Neutrophil (primary cell): ENCODE measurements at regions not wholly inside any gene's neighbourhood (a gene's known extent, or its start where the extent isn't known, plus 50 kb on each side); places are given as distances from the start of the nearest gene placed in this dataset.

Experiments used
- H3K27ac ChIP-seq: fragments of 200-600 bp; sonication (generic); 2 replicates; pipeline ENCODE4 v1.5.1; 2016; ENCODE audit warnings: mild to moderate bottlenecking, moderate library complexity
- H3K27me3 ChIP-seq: fragments of 200-600 bp; sonication (generic); 2 replicates; pipeline ENCODE4 v1.6.0; 2016; ENCODE audit warnings: mild to moderate bottlenecking
- H3K36me3 ChIP-seq: fragments of 200-600 bp; sonication (generic); 2 replicates; pipeline ENCODE4 v1.5.1; 2017
- H3K4me1 ChIP-seq, 2 experiments: fragments of 200-600 bp in 1 of 2; sonication (generic) in 1 of 2; 1 replicate in 1 of 2; 2 replicates in 1 of 2; pipeline versions ENCODE4 v1.5.1 to v1.6.1; 2013 to 2016; ENCODE audit warnings: low read depth in 1 of 2, low read length in 1 of 2, mild to moderate bottlenecking in 1 of 2, moderate library complexity in 1 of 2; ENCODE audit not compliant: control insufficient read depth in 1 of 2, insufficient read depth in 1 of 2
- H3K4me3 ChIP-seq, 2 experiments: fragments of 200-600 bp in 1 of 2; sonication (generic) in 1 of 2; 1 replicate in 1 of 2; 2 replicates in 1 of 2; pipeline ENCODE4 v1.5.1; 2013 to 2016; ENCODE audit warnings: low read depth in 1 of 2, low read length in 1 of 2, mild to moderate bottlenecking in 1 of 2, moderate library complexity in 1 of 2
- H3K9me3 ChIP-seq: fragments of 200-600 bp; sonication (generic); 2 replicates; pipeline ENCODE4 v1.5.1; 2016
- CTCF ChIP-seq: fragments of 200-600 bp; sonication (generic); IDR thresholded peaks from 2 replicates; pipeline ENCODE4 v1.5.1; 2016; ENCODE audit warnings: antibody characterized with exemption

- Histone ChIP-seq H3K9me3 (no peaks in the 10 kb centered on the region), H3K27me3 (no peaks in the 10 kb centered on the region), H3K4me3 (no peak overlapping the region), H3K36me3 (no peaks in the 10 kb centered on the region), H3K4me1 (no peaks in the 10 kb centered on the region), H3K27ac (no peak overlapping the region)
- TF ChIP-seq CTCF = no peak
These were observed 875.4 kb upstream of the PRKX start for GRCh38 chrX:4588893-4589292.

- H3K27me3 ChIP-seq = no peaks in the 10 kb centered on the region
- no peaks in the 10 kb centered on the region for H3K36me3 ChIP-seq
- H3K4me1 ChIP-seq = no peaks in the 10 kb centered on the region
- no peak overlapping the region for H3K4me3 ChIP-seq
- no peaks in the 10 kb centered on the region for H3K9me3 ChIP-seq
- H3K27ac ChIP-seq = no peak overlapping the region
- no peak for TF ChIP-seq CTCF
These were observed 875.0 kb upstream of the PRKX start for GRCh38 chrX:4588466-4588865.

- Histone ChIP-seq H3K27ac (no peak overlapping the region), H3K36me3 (no peaks in the 10 kb centered on the region), H3K4me1 (no peaks in the 10 kb centered on the region), H3K27me3 (no peaks in the 10 kb centered on the region), H3K4me3 (no peak overlapping the region), H3K9me3 (no peaks in the 10 kb centered on the region)
- TF ChIP-seq CTCF = no peak
These were observed 874.6 kb upstream of the PRKX start for GRCh38 chrX:4588056-4588455.

- Histone ChIP-seq H3K27ac (no peak overlapping the region), H3K9me3 (no peaks in the 10 kb centered on the region), H3K36me3 (no peaks in the 10 kb centered on the region), H3K27me3 (no peaks in the 10 kb centered on the region), H3K4me3 (no peak overlapping the region), H3K4me1 (no peaks in the 10 kb centered on the region)
- TF ChIP-seq CTCF = no peak
These were observed 866.5 kb upstream of the PRKX start for GRCh38 chrX:4579999-4580398.

- no peaks in the 10 kb centered on the region for H3K27me3 ChIP-seq
These were observed 866.0 kb upstream of the PRKX start for GRCh38 chrX:4579480-4579879.

More at GRCh38 chrX:4579480-4579879, 866.0 kb upstream of the PRKX start:
- Histone ChIP-seq H3K36me3 (no peaks in the 10 kb centered on the region), H3K9me3 (no peaks in the 10 kb centered on the region), H3K4me3 (no peak overlapping the region), H3K27ac (no peak overlapping the region), H3K4me1 (no peaks in the 10 kb centered on the region)
- TF ChIP-seq CTCF = no peak
